ENCODE measurements at regions not wholly inside any gene's neighbourhood (a gene's known extent, or its start where the extent isn't known, plus 50 kb on each side); places are given as distances from the start of the nearest gene placed in this dataset.

- TF ChIP-seq CTCF (IDR thresholded peaks at IDR 0.05) (no peak), POLR2A (IDR thresholded peaks at IDR 0.05) (no peak), EP300 (IDR thresholded peaks at IDR 0.05) (no peak)
Measured at GRCh38 chr15:97686324-97686723, 274.2 kb upstream of the ARRDC4 start.
